Omental fat pad (tissue), 3 donors: ENCODE measurements at regions not wholly inside any gene's neighbourhood (a gene's known extent, or its start where the extent isn't known, plus 50 kb on each side); places are given as distances from the start of the nearest gene placed in this dataset.

Experiments used
- ATAC-seq: fragments of 150-250 bp; one replicate; pipeline ENCODE4 v1.9.1; 2016; ENCODE audit warnings: mild to moderate bottlenecking, moderate library complexity; ENCODE audit not compliant: low FRiP score
- DNase-seq: peaks from one replicate; pipeline ENCODE4 v3.0.0-alpha.2; 2019; ENCODE audit warnings: low spot score
- CTCF ChIP-seq, 3 donors: fragments of 450-650 bp; IDR thresholded peaks; one replicate each; pipeline ENCODE4 v1.5.1; 2016 to 2017; ENCODE audit warnings: antibody characterized with exemption in 3 of 3, mild to moderate bottlenecking in 3 of 3, moderate library complexity in 2 of 3

GRCh38 chr20:21873291-21873690, 167.8 kb downstream of the PAX1 start:
- ATAC-seq (no peak), DNase-seq (no peak)
- no peak for TF ChIP-seq CTCF (IDR thresholded peaks at IDR 0.05)

- ATAC-seq, result no peak
- DNase-seq, result no peak
- no peak for TF ChIP-seq CTCF (IDR thresholded peaks at IDR 0.05)
These were observed 162.3 kb downstream of the PAX1 start for GRCh38 chr20:21867811-21868210.

- DNase-seq (no peak), ATAC-seq (no peak)
- no peak for TF ChIP-seq CTCF (IDR thresholded peaks at IDR 0.05)
These were observed 161.9 kb downstream of the PAX1 start for GRCh38 chr20:21867353-21867752.

- TF ChIP-seq CTCF (IDR thresholded peaks at IDR 0.05), result no peak
- DNase-seq (no peak), ATAC-seq (no peak)
These were observed 157.5 kb downstream of the PAX1 start for GRCh38 chr20:21862956-21863355.

- no peak for DNase-seq
- no peak for TF ChIP-seq CTCF (IDR thresholded peaks at IDR 0.05)
- ATAC-seq, result no peak
These were observed 156.9 kb downstream of the PAX1 start for GRCh38 chr20:21862259-21862946.

GRCh38 chr20:21840991-21841390, 135.5 kb downstream of the PAX1 start:
- no peak for ATAC-seq
- no peak for TF ChIP-seq CTCF (IDR thresholded peaks at IDR 0.05)
- no peak for DNase-seq

GRCh38 chr20:21839982-21840381, 134.5 kb downstream of the PAX1 start:
- DNase-seq (no peak), ATAC-seq (no peak)

More at GRCh38 chr20:21839982-21840381, 134.5 kb downstream of the PAX1 start:
- TF ChIP-seq CTCF (IDR thresholded peaks at IDR 0.05), result no peak
